MV-4-11 (cell line): ENCODE measurements at regions not wholly inside any gene's neighbourhood (a gene's known extent, or its start where the extent isn't known, plus 50 kb on each side); places are given as distances from the start of the nearest gene placed in this dataset.
A peak's percentile ranks its signal among the peaks of the same experiment; 100 is the strongest.
"Not testable (repeated sequence)": the region's sequence is repeated elsewhere in the genome, so short reads cannot be mapped to it uniquely, and the experiment has no call there.

ENCODE experiments used
- DNase-seq: peaks from one replicate; lab custom pipeline; 2025; lab: John Stamatoyannopoulos, UW

DNA sequence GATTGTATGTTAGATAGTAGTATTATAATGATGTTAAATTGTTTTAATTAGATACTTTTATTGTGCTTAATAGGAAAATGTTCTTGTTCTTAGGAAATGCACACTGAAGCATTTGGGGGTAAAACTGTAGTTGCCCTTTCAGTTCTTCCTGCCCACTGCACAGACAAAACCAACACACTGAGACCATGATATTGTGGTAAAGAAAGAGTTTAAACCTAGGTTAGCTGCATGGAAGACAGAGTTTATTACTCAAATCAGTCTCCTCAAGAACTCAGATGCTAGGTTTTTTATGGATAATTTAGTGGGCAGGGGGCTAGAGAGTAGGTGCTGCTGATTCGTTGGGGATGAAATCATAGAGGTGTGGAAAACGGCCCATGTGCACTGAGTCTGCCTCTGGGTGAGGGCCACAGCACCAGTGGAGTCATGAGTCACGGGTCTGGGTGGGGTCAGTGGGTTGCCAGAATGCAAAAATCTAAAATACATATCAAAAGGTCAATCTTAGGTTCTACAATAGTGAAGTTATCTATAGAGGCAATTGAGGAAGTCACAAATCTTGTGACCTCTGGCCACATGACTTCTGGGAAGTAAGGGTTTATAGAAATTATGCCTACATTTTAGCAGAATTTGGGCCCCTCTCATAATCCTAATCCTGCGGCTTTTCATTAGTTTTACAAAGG is 124.8 kb upstream of the FOXN2 start:
- peak; percentile 64 for DNase-seq

DNA sequence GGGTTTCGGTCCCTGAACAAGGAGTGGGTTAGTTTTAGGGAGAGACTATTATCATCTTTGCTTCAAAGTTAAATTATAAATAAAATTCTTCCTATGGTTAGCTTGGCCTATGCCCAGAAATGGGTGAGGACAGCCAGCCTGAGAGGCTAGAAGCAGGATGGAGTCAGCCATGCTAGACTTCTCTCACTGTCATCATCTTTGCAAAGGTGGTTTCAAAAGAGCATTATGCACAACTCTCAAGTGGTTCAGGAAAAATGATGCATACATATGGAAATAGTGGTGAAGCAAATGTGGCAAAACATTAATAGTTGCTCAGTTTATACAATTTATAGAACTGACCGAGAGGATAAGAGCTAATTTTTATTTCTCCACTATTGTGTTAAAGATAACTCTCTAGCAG is 124.3 kb upstream of the FOXN2 start:
- DNase-seq, result no peak

DNA sequence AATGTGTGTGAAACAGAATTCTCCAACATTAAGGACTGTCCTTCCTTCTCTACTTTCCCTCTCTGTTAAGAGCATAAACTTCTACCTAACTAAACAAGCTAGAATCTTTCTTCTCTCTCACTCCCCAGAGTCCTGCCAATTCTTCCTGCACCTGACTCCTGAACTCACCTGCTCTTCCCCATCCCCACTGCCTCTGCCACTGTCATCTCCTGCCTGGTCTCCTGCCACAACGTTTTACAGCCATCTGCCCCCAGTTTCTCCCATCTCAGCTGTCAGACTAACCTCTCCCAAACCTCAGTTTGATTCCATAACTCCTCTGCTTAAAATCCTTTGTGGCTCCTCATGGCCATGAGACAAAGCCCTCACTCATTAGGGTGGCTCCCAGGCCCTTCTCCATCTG is 119.8 kb upstream of the FOXN2 start:
- no peak for DNase-seq

DNA sequence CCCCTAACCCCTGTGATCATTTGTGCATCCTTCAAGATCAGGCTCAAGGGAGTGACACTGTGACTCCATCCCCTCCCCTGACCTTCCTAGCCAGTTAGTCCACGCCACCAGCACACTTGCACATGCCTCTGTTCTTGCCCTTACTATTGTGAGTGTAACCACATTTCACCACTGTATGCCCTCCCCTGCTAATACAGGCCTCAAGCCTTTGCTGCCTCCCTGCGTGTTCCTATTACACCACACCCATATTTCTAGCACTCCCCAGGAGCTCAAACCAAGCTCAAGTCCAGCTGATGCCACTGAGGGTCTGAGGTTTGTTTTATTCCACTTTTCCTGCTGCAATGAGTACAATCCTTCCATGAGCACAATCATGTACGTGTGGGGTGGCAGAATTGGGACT is 119.3 kb upstream of the FOXN2 start:
- DNase-seq, result peak; percentile 32

DNA sequence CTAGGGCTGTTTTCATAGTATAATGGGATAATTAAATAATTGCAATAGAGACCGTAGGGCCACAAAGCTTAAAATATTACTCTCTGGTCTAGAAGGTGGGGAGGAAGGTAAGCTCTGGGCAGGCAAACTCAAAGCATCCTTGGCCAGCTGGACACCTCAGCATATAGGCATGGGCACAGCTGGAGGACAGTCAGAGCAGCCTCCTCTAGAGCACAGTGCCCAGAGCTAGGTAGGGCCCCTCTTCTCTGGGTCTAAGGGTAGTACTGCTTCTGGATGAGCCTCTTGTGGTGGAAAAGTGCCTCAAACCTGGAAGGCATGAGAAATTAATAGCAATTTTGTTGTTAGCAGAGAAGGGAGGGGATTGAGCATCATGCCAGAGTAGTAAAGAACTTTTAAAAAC is 116.9 kb upstream of the FOXN2 start:
- no peak for DNase-seq

DNA sequence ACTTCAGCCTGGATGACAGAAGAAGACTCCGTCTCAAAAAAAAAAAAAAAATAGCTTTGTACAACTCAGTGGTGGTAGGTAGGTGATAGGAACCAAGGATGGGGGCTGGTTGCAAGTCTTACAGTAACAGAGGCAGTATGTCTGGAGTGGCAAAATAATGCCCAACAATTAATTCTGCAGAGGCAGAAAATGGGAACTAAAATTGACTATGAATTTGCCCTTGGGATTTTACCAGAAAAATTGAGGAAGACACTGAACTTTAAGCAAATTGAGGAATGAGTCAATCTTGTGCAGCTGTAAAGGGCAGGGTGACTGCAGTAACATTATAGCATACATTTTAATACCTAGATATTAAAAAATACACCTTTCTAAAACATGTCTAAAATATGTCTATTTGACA is 116.1 kb upstream of the FOXN2 start:
- DNase-seq, result peak; percentile 58

DNA sequence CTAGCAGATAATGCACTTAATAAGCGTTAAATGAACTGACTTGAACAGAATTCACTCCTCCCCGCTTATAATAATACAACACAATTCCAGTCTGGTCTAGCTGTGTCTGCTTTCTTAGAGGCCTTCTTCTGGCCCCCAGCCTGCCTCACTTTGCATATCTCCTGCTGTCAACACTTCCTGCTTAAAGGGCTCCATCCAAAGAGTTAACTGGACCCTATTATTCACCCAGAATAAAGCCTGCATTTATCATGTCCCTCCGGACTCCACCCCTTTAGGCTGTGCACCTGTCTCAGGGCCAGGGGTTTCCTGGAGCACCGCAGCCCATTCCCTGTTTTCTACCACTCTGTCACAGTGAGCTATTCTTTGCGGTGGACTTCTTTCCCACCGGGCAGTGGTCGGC is 115.4 kb upstream of the FOXN2 start:
- no peak for DNase-seq

DNA sequence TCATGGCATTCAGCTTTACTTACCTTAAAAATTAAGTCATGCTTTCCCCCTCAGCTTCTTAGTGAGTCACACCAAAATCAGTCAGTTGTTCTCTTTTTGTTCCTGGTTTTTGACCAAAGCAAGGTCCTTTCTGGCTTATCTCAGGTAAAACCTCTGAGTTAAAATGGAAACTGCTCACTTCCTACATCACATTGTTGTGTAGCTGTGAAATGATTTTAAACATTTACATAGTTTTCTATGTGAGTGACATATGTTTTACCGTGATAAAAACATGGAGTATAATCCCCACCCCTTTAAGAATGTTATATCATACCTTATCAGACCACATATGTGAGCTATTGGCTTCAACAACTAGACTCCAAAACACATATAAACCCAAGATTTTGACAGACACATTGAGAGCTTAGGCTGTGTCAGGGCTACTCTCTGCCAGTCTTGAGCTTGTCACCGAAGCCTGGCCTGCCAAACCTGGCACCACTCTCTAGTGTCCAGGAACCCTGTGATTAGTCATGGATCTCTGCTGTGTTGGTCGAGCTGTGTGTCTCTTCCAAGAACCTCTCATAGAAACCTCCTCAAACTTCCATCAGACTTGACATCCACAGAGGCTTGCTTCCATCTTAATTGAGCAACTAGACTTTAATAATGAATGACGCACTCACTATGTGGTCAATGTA is 113.7 kb upstream of the FOXN2 start:
- no peak for DNase-seq

DNA sequence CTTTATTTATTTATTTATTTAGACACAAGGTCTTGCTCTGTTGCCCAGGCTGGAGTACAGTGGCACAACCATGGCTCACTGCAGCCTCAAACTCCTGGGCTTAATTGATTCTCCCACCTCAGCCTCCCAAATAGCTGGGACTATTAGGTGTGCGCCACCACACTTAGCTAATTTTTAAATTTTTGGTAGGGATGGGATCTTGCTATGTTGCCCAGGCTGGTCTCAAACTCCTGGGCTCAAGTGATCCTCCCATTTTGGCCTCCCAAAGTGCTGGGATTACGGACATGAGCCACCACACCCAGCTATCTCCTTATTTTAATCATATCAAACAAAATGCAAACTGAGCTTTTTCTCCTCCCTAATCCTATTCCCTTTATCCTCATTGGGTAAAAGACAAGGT is 113.0 kb upstream of the FOXN2 start:
- not testable (repeated sequence) for DNase-seq

DNA sequence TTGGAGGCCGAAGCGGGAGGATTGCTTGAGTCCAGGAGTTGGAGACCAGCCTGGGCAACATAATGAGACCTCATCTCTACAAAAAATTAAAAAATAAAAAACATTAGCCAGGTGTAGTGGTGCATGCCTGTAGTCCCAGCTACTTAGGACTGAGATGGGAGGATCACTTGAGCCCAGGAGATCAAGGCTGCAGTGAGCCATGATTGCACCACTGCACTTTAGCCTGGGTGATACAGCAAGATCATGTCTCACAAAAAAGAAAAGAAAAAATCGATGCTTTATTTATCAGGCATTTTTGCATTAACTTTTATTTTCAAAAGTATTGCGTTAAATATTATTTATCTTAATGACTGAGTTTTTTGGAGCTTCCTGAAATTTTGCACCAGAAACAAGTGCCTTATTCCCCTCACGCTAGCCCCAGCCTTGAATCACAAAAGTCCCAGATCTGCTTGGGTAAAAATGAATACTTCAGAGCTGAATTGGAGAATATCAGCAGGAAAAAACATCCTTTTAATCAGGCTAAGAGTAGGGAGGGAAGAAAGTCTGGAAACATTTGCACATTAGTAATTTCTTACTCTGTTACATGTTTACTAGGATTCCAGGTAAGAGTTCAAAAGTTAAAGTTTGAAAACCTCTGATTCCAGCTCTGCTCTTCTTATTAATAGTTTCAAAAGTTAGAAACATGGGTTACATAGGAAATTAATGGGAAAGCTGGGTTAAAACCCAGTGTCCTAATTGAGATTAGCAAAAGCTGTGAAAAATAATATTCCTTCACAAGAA is 111.4 kb upstream of the FOXN2 start:
- DNase-seq, result no peak

DNA sequence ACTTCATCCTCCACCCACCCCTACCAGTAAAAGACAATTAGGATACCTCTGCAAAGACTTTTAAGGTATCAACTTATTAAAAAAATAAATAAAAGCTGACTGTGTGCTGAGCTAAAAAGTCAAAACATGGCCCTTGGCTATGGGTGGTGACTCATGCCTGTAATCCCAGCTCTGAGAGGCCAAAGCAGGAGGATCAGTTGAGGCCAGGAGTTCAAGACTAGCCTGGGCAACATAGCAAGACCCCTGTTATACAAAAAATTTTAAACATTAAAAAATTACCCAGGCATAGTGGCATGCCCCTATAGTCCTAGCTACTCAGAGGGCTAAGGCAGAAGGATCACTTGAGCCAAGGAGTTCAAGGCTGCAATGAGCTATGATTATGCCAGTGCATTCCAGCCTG is 110.8 kb upstream of the FOXN2 start:
- DNase-seq, result no peak

DNA sequence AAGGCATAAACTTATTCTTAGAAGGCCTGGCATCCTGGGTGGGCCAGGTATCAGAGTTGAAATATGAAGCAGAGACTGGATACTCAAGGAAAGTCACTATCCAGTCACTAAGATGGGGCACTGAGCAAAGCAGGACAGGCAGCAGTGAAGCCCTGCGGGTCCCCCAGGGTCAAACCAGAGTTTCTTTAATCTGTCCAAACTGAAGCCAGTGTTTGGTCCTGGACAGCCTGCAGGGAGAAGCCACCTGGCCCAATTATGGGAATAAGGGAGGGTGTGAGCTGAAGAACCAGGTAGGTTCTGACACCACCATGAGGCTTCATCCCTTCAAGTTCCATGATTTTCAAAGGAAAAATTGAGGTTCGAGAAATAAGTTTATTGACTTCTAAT is 109.7 kb upstream of the FOXN2 start:
- no peak for DNase-seq

DNA sequence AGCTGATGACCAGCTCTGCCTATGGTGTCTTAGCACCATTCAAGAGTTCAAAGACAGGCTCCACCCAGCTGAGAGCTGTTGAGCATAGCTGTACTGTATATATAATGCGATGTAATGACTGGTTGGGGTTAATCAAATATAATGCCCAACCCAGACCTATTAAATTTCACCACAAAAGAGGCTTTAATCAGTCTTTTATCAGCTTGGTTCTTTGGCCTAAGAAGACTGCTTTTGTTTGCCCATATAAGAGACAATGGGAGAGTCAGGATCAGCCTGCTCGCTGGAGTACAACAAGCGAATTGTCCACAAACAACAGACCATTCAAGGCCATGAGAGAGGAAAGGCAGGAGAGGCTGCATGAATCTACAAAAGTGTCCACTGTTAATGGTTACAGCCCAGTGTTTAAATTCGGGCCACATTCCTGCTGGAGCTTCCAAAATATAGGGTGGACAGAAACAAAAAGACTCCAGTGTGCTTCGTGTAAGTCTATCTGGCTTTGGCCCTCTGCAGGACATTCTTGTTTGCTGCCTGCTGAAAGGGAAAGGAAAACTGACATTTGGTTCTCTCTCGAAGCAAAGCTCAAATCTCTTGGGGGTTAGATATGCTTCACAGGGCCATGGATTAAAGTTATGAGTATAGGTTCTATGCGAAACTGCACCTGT is 109.2 kb upstream of the FOXN2 start:
- no peak for DNase-seq

DNA sequence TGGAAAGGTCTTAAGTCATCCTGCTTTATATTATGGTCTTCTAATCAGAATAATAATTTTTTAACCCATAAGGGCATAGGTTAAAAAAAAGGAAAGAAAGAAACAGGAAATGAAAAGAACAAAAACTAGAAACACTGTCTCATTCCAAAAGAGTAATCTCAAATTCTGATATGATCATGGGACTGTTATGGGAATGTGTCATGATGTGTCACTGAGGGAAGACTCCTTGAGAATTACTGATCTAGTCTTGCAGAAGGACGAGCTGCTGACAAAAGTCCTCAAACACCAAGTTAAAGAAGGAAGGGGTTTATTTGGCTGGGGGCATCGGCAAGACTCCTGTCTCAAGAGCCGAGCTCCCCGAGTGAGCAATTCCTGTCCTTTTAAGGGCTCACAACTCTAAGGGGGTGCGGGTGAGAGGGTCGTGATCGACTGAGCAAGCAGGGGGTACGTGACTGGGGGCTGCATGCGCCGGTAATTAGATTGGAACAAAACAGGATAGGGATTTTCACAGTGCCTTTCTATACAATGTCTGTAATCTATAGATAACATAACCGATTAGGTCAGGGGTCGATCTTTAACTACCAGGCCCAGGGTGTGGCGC is 108.3 kb upstream of the FOXN2 start:
- DNase-seq, result not testable (repeated sequence)

DNA sequence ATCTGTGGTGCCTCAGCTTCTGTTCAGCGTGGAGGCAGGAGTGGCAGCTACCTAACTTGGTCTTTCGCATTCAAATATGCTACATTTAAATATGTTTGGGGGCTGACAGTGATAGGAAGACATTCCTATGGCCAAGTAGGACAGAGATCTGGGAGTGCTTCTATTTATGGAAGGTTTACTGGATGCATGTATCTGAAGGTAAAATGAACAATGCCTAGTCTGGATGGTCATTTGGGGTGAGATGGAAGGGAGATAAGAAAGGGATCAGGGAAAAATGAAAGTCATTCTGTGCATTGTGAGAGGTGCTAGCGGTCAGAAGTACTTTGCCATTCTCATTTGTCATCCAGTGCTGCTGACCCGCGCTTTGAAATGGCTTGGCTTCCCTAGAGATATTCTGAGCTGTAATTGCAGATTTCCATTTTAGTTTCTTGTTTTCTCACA is 107.3 kb upstream of the FOXN2 start:
- no peak for DNase-seq

DNA sequence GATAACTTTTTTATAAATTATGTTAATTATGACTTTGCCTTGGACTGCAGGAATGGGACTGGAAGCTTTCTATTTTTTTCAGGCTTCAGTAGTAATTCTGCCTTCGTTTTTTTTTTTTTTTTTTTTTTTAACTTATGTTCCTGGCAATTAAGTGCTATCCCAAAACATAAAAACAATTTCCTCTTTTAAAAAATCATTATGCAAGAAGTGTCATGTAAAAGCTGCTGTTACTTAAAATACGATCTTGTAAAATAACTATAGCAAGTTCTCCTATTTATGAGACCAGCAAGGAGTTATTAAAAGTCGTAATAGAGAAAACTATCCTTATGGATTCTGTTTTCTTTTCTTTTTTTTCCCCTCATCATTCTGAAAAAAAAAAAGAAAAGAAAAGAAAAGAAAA is 106.6 kb upstream of the FOXN2 start:
- peak; percentile 60 for DNase-seq

DNA sequence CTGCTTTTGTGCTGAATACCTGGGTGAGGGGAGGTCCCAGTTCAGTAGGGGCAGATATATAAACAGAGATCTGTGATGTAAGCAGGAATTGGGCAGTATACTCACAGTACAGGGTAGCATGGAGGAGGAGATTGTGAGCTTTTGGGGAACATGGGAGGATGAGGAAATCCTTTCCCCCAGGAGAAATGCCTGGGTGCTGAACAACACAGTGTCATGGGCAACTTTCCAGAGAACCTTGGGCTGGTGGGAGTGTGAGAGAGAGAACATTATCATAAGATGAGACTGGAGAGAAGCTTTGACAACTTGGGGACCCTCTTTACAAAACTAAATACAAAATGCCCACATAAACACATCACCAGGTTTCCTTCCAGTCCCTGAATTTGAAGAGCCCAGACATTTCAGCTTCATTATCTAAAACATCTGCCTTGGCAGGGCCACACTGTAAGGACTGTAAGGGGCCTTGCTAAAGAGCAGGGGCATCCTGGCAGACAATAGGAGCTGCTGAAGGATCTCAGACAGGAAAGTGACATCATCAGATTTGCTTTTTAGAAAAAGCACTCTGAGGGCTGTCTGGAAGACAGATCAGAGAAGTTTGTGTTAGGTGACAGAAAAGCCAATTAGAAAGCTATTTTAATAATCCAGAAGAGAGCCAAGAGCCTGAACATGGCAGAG is 105.1 kb upstream of the FOXN2 start:
- no peak for DNase-seq

DNA sequence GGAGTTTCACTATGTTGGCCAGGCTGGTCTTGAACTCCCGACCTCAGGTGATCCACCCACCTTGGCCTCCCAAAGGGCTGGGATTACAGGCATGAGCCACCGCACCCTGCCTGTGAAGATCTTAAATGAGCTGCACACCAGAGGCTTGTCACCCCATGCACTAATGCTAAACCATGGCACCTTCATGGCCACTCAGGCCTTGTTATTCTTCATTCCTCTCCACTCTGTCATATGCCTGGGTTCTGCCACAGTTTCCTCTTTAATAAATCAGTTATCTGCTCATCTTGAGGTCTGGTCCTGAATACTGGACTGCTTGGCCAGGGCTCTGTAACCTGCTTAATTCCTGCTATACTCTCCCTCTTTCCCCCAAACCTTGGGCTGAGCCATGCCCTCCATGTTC is 104.3 kb upstream of the FOXN2 start:
- DNase-seq, result no peak

DNA sequence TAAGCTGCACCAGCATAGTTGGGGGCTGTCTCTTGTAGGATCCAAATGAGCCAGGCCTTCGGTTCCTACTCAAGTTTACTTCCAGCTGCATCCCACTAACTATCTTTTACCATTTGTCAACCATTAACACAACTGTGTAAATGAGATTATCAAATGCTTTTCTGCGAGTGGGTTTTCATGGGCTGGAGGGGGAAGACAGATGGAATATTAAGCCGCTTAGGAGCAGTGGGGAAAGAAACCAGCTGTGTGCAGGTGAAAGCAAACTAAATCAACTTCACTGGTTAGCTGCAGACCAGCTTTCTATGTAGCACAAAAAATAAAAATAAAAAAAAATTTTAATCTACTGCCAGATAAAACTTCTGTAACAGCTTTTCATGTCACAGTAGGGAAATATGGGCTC is 100.8 kb upstream of the FOXN2 start:
- DNase-seq, result no peak

DNA sequence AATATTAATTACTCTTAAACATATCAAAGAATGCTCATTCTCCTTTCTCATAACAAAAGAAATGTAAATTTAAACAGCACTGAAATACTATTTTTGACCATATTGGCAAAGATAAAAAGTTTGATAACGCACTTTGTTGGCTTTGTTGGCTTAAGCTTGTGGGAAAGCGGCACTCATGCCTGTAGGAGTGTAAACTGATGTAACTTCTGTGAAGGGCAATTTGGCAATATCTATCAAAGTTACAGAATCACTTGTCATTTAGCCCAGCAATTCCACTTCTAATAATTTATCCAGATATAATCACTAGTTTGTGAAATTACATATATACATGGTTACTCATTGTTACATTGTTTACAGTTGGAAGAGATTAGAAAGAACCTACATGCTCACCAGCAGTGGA is 96.3 kb upstream of the FOXN2 start:
- peak; percentile 56 for DNase-seq

DNA sequence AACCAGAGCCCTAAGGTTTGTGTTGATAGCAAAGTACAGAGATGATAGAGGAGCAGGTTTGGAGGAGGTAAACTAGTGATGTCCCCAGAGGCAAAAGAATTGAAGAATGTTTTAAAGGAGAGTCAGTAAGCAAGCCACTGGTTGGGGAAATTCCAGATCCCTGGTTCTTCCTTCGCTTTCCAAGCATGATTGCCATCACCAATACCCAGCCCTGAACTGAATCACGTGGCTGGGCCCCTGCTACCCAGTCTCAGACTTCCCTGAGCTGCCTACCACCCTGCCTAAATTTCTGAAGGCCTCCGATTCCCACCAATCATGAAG is 95.3 kb upstream of the FOXN2 start:
- no peak for DNase-seq
